Fibroblast of mammary gland (primary cell): ENCODE measurements at regions not wholly inside any gene's neighbourhood (a gene's known extent, or its start where the extent isn't known, plus 50 kb on each side); places are given as distances from the start of the nearest gene placed in this dataset.

ENCODE experiments used
- DNase-seq: peaks from one replicate; pipeline ENCODE4 v3.0.0-alpha.2; 2010; ENCODE audit warnings: low read depth
- H3K4me3 ChIP-seq: 2 replicates; pipeline ENCODE4 v1.5.1; 2011; ENCODE audit warnings: low read depth, mild to moderate bottlenecking, low read length, moderate library complexity; ENCODE audit not compliant: control insufficient read depth
- CTCF ChIP-seq: conservative IDR thresholded peaks from 2 replicates; pipeline ENCODE4 v1.5.1; 2011; ENCODE audit warnings: low read depth, low read length, inconsistent platforms; ENCODE audit not compliant: control insufficient read depth, insufficient read depth

- no peak for TF ChIP-seq CTCF
- H3K4me3 ChIP-seq, result no peak overlapping the region
- peak; percentile 53 for DNase-seq
These were observed 94.8 kb upstream of the SESN3 start for GRCh38 chr11:95325777-95326258.

- no peak for DNase-seq
- no peak for TF ChIP-seq CTCF
- no peak overlapping the region for H3K4me3 ChIP-seq
These were observed 93.8 kb upstream of the SESN3 start for GRCh38 chr11:95324826-95325225.

DNA sequence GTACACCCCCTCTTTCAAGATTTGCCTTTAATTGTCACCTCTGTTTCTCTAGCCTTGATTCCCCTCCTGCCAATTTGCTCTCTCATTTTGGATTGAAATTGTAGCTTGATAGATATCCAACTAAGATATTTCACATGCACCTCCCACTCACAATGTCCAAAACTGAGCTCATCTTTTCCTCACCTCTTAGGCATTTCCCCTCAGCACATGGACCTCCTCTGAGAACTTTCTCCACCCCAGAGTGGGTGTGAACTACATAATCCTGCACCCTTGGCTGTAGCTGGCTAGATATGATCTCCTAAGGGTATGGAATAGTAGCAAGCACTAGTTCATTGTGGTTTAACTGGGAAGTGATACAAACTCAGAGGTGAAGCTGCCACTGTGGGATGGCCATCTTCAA, 91.5 kb upstream of the SESN3 start:
- H3K4me3 ChIP-seq, result no peak overlapping the region
- TF ChIP-seq CTCF, result no peak
- peak; percentile 84 for DNase-seq

GRCh38 chr11:95318498-95318897, 87.5 kb upstream of the SESN3 start:
- no peak for DNase-seq
- no peak for TF ChIP-seq CTCF

GRCh38 chr11:95308512-95309035, 77.6 kb upstream of the SESN3 start:
- no peak overlapping the region for H3K4me3 ChIP-seq
- no peak for DNase-seq
- no peak for TF ChIP-seq CTCF

More at GRCh38 chr11:95318498-95318897, 87.5 kb upstream of the SESN3 start:
- no peak overlapping the region for H3K4me3 ChIP-seq

- H3K4me3 ChIP-seq, result no peak overlapping the region
- no peak for TF ChIP-seq CTCF
These were observed 76.3 kb upstream of the SESN3 start for GRCh38 chr11:95307286-95307685.

DNA sequence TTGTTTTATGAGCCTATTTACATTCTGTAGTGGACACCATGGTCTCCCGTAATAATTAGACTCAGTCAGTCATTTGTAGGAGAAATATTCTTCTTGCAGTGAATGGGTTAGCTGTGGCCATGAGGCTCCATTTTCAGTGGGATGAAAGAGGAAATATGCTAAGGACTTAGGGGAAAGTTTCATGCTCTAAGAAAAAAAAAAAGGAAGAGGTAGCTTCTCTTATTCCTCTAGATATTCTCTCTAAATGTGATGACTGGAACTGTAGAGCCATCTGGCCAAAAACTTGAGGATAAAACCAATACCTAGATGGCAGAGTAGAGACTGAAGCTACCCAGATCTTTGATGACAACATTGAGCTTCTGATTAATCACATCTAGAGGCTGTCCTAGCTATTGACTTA, 75.8 kb upstream of the SESN3 start:
- H3K4me3 ChIP-seq, result no peak overlapping the region
- DNase-seq, result no peak
- no peak for TF ChIP-seq CTCF

More at GRCh38 chr11:95307286-95307685, 76.3 kb upstream of the SESN3 start:
- no peak for DNase-seq
